CD4-positive, alpha-beta T cell (primary cell): ENCODE measurements at regions not wholly inside any gene's neighbourhood (a gene's known extent, or its start where the extent isn't known, plus 50 kb on each side); places are given as distances from the start of the nearest gene placed in this dataset.

ENCODE experiments used
- ATAC-seq: fragments of 200-7000 bp; cut with Tn5 transposase; one replicate; pipeline ENCODE4 v1.10.0; 2022; ENCODE audit warnings: mild to moderate bottlenecking; ENCODE audit not compliant: poor library complexity
- CTCF ChIA-PET: fragments of 350-600 bp; sonication (Branson Sonifier 250); formaldehyde crosslinking; loops from one replicate; lab custom pipeline; 2021; ENCODE audit warnings: antibody characterized with exemption, inconsistent platforms; lab: Charles Lee
- POLR2A ChIA-PET: fragments of 350-600 bp; sonication (Branson Sonifier 250); formaldehyde crosslinking; loops from one replicate; lab custom pipeline; 2021; ENCODE audit warnings: antibody characterized with exemption, inconsistent platforms; lab: Charles Lee
- DNase-seq, 14 experiments: peaks; one replicate each; pipeline ENCODE4 v3.0.0-alpha.2; 2013 to 2020; ENCODE audit warnings: mixed read lengths in 2 of 14
- H3K27ac ChIP-seq, 2 donors: one replicate each; pipeline versions ENCODE4 v1.5.1 to v1.7.0; 2013; ENCODE audit warnings: low read length in 2 of 2, low read depth in 1 of 2, mild to moderate bottlenecking in 1 of 2
- H3K27me3 ChIP-seq, 2 experiments: 1 replicate in 1 of 2; 2 replicates in 1 of 2; pipeline versions ENCODE4 v1.6.1 to v1.7.0; 2013; ENCODE audit warnings: low read length in 2 of 2, control low read depth in 1 of 2, mild to moderate bottlenecking in 1 of 2, moderate library complexity in 1 of 2; ENCODE audit not compliant: insufficient read depth in 2 of 2, control insufficient read depth in 1 of 2
- H3K36me3 ChIP-seq: one replicate; pipeline ENCODE4 v1.6.1; 2013; ENCODE audit warnings: low read length, control low read depth; ENCODE audit not compliant: insufficient read depth
- H3K4me1 ChIP-seq: one replicate; pipeline ENCODE4 v1.6.1; 2013; ENCODE audit warnings: low read length, control low read depth; ENCODE audit not compliant: insufficient read depth
- H3K4me3 ChIP-seq: one replicate; pipeline ENCODE4 v1.5.1; 2013; ENCODE audit warnings: mild to moderate bottlenecking, low read length, moderate library complexity
- H3K9me3 ChIP-seq, 2 experiments: 1 replicate in 1 of 2; 2 replicates in 1 of 2; pipeline versions ENCODE4 v1.6.1 to v1.7.0; 2013; ENCODE audit warnings: low read length in 2 of 2, mild to moderate bottlenecking in 2 of 2, control low read depth in 1 of 2, moderate library complexity in 1 of 2; ENCODE audit not compliant: control insufficient read depth in 1 of 2, insufficient read depth in 1 of 2
- H3K27ac Mint-ChIP-seq: one replicate; pipeline ENCODE4 v1.8.0; 2020; ENCODE audit warnings: mixed read lengths
- H3K27me3 Mint-ChIP-seq: one replicate; pipeline ENCODE4 v1.8.0; 2021; ENCODE audit warnings: mixed read lengths
- H3K36me3 Mint-ChIP-seq: one replicate; pipeline ENCODE4 v1.8.0; 2021; ENCODE audit warnings: low read depth, mixed read lengths
- H3K4me1 Mint-ChIP-seq: one replicate; pipeline ENCODE4 v1.8.0; 2021; ENCODE audit warnings: low read depth, mixed read lengths
- H3K4me3 Mint-ChIP-seq: one replicate; pipeline ENCODE4 v1.8.0; 2020; ENCODE audit warnings: mild to moderate bottlenecking, mixed read lengths
- H3K9me3 Mint-ChIP-seq: one replicate; pipeline ENCODE4 v1.8.0; 2020; ENCODE audit warnings: mixed read lengths
- intact Hi-C, 2 experiments: fragments of 100-400 bp; cut with DNase I in 1 of 2; cut with micrococcal nuclease in 1 of 2; formaldehyde crosslinking; loops; one replicate each; pipeline versions ENCODE4 v1.15.1 to v1.9.0; 2023 to 2025; cut with DNase I, micrococcal nuclease
- TF ChIP-seq, protein P1 (sequence below): fragments of 200-600 bp; IDR thresholded peaks from one replicate; pipeline ENCODE4 v1.8.0; 2022; ENCODE audit warnings: antibody characterized with exemption, mild to moderate bottlenecking

DNA sequence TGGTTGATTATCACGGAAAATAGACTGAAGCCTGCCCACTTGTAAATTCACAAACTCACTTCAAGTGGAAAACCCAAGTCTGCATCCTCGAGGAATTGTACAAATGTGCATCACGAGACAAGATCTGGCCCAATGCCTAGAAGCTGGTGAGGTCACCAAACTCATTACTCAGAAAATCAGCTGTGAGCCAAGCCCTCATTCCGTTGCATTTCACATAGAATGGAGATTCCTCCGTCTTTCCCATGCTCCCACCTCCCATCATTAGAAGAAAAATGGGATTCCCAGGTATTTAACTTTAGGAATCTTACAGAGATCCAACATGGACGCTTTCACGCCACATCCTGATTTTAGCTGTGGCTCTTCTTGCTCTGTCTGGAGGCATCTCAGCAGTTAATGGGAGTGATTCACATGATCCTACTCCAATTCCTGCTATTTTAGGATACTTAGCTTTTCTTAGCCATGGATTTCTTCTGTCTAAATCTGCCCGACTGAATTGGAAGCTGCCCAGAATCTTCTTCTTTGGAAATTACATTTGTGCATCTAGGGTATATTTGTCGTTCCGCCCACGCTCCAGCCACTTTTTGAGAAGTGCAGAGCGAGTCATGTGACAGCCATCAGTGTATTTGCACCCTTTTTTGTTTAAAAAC is 68.7 kb upstream of the STMND1 start:
- no peak overlapping the region for H3K4me3 ChIP-seq
- H3K9me3 ChIP-seq = peaks cover 0 to 3% of the 10 kb centered on the region in 2 experiments
- Mint-ChIP-seq H3K4me1 (no peaks in the 10 kb centered on the region), H3K27me3 (peaks cover 23% of the 10 kb centered on the region), H3K27ac (no peak overlapping the region), H3K4me3 (no peak overlapping the region), H3K36me3 (no peaks in the 10 kb centered on the region), H3K9me3 (no peaks in the 10 kb centered on the region)
- POLR2A ChIA-PET = no interaction called here
- no peak for ATAC-seq
- H3K4me1 ChIP-seq = no peaks in the 10 kb centered on the region
- H3K27me3 ChIP-seq = peaks cover 5% of the 10 kb centered on the region in 2 experiments
- intact Hi-C loops = no loop called here
- DNase-seq = no peak
- no peaks in the 10 kb centered on the region for H3K36me3 ChIP-seq
- TF ChIP-seq, protein P1, sequence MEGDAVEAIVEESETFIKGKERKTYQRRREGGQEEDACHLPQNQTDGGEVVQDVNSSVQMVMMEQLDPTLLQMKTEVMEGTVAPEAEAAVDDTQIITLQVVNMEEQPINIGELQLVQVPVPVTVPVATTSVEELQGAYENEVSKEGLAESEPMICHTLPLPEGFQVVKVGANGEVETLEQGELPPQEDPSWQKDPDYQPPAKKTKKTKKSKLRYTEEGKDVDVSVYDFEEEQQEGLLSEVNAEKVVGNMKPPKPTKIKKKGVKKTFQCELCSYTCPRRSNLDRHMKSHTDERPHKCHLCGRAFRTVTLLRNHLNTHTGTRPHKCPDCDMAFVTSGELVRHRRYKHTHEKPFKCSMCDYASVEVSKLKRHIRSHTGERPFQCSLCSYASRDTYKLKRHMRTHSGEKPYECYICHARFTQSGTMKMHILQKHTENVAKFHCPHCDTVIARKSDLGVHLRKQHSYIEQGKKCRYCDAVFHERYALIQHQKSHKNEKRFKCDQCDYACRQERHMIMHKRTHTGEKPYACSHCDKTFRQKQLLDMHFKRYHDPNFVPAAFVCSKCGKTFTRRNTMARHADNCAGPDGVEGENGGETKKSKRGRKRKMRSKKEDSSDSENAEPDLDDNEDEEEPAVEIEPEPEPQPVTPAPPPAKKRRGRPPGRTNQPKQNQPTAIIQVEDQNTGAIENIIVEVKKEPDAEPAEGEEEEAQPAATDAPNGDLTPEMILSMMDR = no peak
- CTCF ChIA-PET = no interaction called here
- no peak overlapping the region for H3K27ac ChIP-seq

DNA sequence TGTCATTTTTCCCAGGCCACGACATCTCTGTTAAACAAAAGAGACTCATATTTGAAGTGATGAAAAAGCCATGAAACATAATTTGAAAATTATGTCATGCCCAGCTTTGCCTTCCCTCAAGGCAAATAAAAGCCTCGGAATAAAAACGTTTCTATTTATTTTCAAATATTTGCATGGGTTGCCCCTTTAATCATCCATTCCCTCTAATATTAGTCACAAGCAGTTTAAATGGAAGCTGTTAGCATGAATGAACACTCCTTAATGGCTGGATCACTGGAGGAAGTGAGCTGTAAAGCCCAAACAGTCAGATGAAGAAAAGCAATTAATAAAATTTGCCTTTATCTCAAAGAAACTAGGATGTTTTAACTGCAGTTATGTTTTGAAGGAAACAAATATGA is 69.3 kb upstream of the STMND1 start:
- Mint-ChIP-seq H3K27ac (no peak overlapping the region), H3K36me3 (no peaks in the 10 kb centered on the region), H3K4me3 (no peak overlapping the region), H3K9me3 (no peaks in the 10 kb centered on the region), H3K4me1 (no peaks in the 10 kb centered on the region), H3K27me3 (peaks cover 23% of the 10 kb centered on the region)
- ATAC-seq (no peak), DNase-seq (no peak)
- CTCF ChIA-PET = no interaction called here
- POLR2A ChIA-PET = no interaction called here
- Histone ChIP-seq H3K36me3 (no peaks in the 10 kb centered on the region), H3K27ac (no peak overlapping the region), H3K9me3 (peaks cover 0 to 3% of the 10 kb centered on the region in 2 experiments), H3K4me1 (no peaks in the 10 kb centered on the region), H3K4me3 (no peak overlapping the region), H3K27me3 (peaks cover 5 to 8% of the 10 kb centered on the region in 2 experiments)
- TF ChIP-seq, protein P1 = no peak
- intact Hi-C loops = no loop called here

DNA sequence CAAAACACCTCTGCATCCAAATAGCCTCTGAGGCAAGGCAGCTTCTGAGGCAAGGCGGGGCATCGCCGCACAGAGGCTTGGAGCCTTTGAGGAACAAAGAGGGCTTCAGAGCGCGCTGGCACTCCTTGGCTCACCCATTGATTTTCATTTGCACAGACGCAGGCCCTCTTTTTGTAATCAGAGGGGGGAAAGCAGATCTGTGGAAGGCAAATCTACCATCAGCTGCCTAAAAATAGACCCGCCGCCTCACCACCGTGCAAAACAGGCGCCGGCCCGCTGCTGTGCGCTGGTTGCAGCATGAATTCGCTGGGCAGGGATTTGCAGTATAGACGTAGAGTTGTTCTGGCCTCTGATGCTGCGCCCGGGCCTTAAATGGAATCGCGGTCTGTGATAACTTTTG is 69.9 kb upstream of the STMND1 start:
- Histone ChIP-seq H3K9me3 (peaks cover 0 to 3% of the 10 kb centered on the region in 2 experiments), H3K27me3 (peaks cover 5 to 8% of the 10 kb centered on the region in 2 experiments), H3K4me3 (no peak overlapping the region), H3K27ac (no peak overlapping the region), H3K4me1 (no peaks in the 10 kb centered on the region), H3K36me3 (no peaks in the 10 kb centered on the region)
- H3K4me3 Mint-ChIP-seq = no peak overlapping the region
- TF ChIP-seq, protein P1 = no peak
- DNase-seq = no peak
- H3K27ac Mint-ChIP-seq = no peak overlapping the region
- intact Hi-C loops = no loop called here
- no peaks in the 10 kb centered on the region for H3K9me3 Mint-ChIP-seq
- POLR2A ChIA-PET = no interaction called here
- CTCF ChIA-PET = no interaction called here
- peaks cover 23% of the 10 kb centered on the region for H3K27me3 Mint-ChIP-seq
- no peaks in the 10 kb centered on the region for H3K36me3 Mint-ChIP-seq
- H3K4me1 Mint-ChIP-seq = no peaks in the 10 kb centered on the region
- no peak for ATAC-seq
